ENCODE measurements at regions not wholly inside any gene's neighbourhood (a gene's known extent, or its start where the extent isn't known, plus 50 kb on each side); places are given as distances from the start of the nearest gene placed in this dataset.
"Not testable (repeated sequence)": the region's sequence is repeated elsewhere in the genome, so short reads cannot be mapped to it uniquely, and the experiment has no call there.

DNA sequence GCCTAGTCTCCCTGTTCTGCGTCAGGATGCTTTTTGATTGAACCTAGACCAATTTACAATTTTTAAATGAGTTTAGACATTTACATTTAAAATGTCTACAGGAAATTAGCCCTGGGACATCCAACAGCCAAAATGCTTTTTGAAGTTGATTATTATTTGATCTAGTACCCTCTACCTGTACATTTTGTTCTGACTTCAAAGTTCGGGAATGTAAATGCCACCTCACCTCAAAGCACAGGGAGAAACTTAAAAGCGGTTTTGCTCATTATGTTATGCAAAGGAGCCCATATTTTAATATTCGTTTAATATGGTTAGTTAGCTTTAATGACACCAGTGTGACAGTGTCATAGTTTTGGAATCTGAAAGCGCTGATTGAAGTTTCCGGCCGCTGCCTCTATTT lies 80.1 kb upstream of the FAM204A start:
- POLR2A ChIA-PET, result no interaction called here
- Mint-ChIP-seq H3K36me3 (no peaks in the 10 kb centered on the region), H3K27ac (no peak overlapping the region), H3K4me1 (peaks cover 0 to 5% (median 2%) of the 10 kb centered on the region in 4 donors), H3K27me3 (peaks cover 0 to 44% (median 14%) of the 10 kb centered on the region in 5 donors), H3K9me3 (no peaks in the 10 kb centered on the region), H3K4me3 (no peak overlapping the region)
- ATAC-seq, result no peak
- no peak for DNase-seq

DNA sequence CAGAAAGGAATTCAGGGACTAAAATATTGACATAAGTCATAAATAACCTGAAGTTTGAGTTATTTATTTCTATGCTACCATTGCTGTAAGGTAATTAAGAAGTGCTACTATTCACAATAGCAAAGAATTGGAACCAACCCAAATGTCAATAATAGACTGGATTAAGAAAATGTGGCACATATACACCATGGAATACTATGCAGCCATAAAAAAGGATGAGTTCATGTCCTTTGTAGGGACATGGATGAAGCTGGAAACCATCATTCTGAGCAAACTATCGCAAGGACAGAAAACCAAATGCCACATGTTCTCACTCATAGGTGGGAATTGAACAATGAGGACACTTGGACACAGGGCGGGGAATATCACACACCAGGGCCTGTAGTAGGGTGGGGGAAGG lies 77.9 kb upstream of the FAM204A start:
- POLR2A ChIA-PET, H3K36me3 Mint-ChIP-seq, H3K27ac Mint-ChIP-seq, H3K4me3 Mint-ChIP-seq, H3K9me3 Mint-ChIP-seq, DNase-seq, H3K4me1 Mint-ChIP-seq, ATAC-seq: not testable (repeated sequence)
- H3K27me3 Mint-ChIP-seq, result peaks cover 0 to 37% (median 14%) of the 10 kb centered on the region in 5 donors

- Mint-ChIP-seq H3K4me1 (no peaks in the 10 kb centered on the region), H3K4me3 (no peak overlapping the region), H3K9me3 (no peaks in the 10 kb centered on the region), H3K36me3 (no peaks in the 10 kb centered on the region), H3K27me3 (peaks cover 12 to 53% (median 33%) of the 10 kb centered on the region in 5 donors), H3K27ac (no peak overlapping the region)
- no peak for ATAC-seq
- DNase-seq, result no peak
- POLR2A ChIA-PET, result no interaction called here
Observed at GRCh38 chr10:118412932-118413331, 70.8 kb upstream of the FAM204A start.

- Mint-ChIP-seq H3K36me3 (no peaks in the 10 kb centered on the region), H3K27me3 (peaks cover 12 to 50% (median 31%) of the 10 kb centered on the region in 5 donors), H3K9me3 (no peaks in the 10 kb centered on the region), H3K4me1 (no peaks in the 10 kb centered on the region), H3K4me3 (no peak overlapping the region), H3K27ac (no peak overlapping the region)
- ATAC-seq, result no peak
- POLR2A ChIA-PET, result interaction anchor here (0.7 kb wide), 1 partner anchor 326 kb away, joined by 5 read pairs; no protein-coding TSS in a partner anchor
- DNase-seq, result no peak
Observed at GRCh38 chr10:118412132-118412760, 70.1 kb upstream of the FAM204A start.

DNA sequence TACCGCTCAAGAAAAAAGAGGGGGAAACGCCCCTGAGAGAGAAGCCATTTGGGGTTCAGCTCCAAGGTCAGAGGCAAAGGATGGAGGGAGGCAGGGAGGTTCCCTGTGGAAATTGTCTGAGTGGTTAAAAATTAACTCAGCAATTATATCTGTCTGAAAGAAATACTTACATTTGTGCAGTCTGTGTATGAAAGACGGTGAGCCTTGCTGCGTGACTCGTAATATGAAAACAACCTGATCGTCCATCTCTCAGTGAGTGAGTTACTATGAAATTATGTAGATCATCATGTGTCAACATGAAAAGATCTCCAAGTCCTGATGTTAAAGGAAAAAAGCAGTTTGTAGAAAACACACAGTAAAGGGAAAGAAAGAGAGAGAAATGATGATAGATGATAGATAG lies 67.2 kb upstream of the FAM204A start:
- H3K4me3 Mint-ChIP-seq, result no peak overlapping the region
- ATAC-seq, result no peak
- peaks cover 14 to 57% (median 25%) of the 10 kb centered on the region in 5 donors for H3K27me3 Mint-ChIP-seq
- no peak for DNase-seq
- POLR2A ChIA-PET, result no interaction called here
- no peaks in the 10 kb centered on the region for H3K36me3 Mint-ChIP-seq
- no peak overlapping the region for H3K27ac Mint-ChIP-seq
- peaks cover 0 to 2% (median 0%) of the 10 kb centered on the region in 4 donors for H3K4me1 Mint-ChIP-seq
- no peaks in the 10 kb centered on the region for H3K9me3 Mint-ChIP-seq

GRCh38 chr10:118408181-118408580 lies 66.1 kb upstream of the FAM204A start:
- no peak overlapping the region for H3K4me3 Mint-ChIP-seq
- DNase-seq, result no peak
- ATAC-seq, result no peak
- H3K4me1 Mint-ChIP-seq, result peaks cover 0 to 2% (median 0%) of the 10 kb centered on the region in 4 donors
- peaks cover 11 to 52% (median 23%) of the 10 kb centered on the region in 5 donors for H3K27me3 Mint-ChIP-seq
- no peak overlapping the region for H3K27ac Mint-ChIP-seq
- POLR2A ChIA-PET, result no interaction called here
- no peaks in the 10 kb centered on the region for H3K9me3 Mint-ChIP-seq
- H3K36me3 Mint-ChIP-seq, result no peaks in the 10 kb centered on the region

DNA sequence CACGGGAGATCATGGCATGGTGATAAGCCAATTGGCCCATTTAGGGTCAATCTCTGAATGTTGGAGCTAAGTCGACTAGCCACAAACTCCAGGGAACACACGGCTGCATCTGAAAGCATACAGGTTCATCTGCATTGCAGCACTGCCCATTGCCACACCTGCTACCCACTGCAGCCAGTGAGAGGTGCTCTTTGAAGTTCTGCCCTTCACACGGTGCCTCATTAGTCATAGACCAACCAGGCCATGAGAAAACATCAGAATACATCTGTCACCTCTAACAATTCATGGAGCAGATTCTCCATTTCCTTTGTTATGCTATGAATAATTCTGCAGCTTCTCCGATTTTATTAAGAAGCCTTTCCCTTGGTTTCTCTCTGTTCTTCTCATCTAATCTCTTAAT lies 65.7 kb upstream of the FAM204A start:
- ATAC-seq (no peak), DNase-seq (no peak)
- Mint-ChIP-seq H3K36me3 (no peaks in the 10 kb centered on the region), H3K4me1 (peaks cover 0 to 2% (median 0%) of the 10 kb centered on the region in 4 donors), H3K27ac (no peak overlapping the region), H3K9me3 (no peaks in the 10 kb centered on the region), H3K27me3 (peaks cover 8 to 48% (median 21%) of the 10 kb centered on the region in 5 donors), H3K4me3 (no peak overlapping the region)
- POLR2A ChIA-PET, result no interaction called here

DNA sequence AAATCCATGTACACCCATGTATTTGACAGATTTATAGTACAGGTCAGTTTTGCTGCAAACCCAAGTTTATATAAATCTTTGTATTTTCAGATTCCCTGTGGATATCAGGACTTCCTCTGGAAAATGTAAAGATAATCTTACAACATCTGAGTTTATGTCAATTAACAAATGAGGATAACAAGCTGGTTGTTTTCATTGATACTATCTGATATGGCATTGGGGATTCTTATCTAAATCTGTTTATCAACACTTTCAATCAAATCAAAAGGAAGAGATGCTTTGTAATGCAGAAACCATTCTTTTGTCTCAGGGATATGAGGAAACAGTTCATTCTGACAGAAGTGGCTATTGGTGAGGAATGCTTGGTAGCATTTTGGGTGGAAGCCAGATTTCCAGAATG lies 64.9 kb upstream of the FAM204A start:
- DNase-seq, result no peak
- Mint-ChIP-seq H3K4me3 (no peak overlapping the region), H3K9me3 (peaks cover 0 to 6% (median 0%) of the 10 kb centered on the region in 9 donors), H3K27ac (no peak overlapping the region), H3K4me1 (peaks cover 0 to 2% (median 0%) of the 10 kb centered on the region in 4 donors), H3K27me3 (peaks cover 6 to 44% (median 20%) of the 10 kb centered on the region in 5 donors), H3K36me3 (no peaks in the 10 kb centered on the region)
- ATAC-seq, result no peak
- POLR2A ChIA-PET, result no interaction called here

DNA sequence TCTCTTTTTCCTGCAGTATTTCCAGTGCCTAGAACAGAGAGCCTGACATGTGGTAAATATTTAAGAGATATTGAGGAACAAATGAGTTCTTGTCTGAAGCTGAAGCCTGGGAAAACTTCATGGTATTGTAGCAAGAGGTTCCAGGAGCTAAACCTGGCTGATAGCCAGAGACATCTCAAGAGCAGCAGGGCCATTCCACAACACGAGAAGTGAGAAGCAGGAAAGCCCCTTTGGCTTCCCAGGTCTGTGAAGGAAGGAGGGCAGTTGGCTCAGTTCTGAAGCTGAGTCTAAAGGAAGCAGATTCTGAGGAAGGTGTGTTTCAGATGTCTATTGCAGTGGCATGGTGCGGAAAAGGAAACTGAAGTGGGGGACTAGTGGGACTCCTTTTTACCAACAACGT lies 63.8 kb upstream of the FAM204A start:
- H3K36me3 Mint-ChIP-seq, result no peaks in the 10 kb centered on the region
- peaks cover 0 to 12% (median 0%) of the 10 kb centered on the region in 9 donors for H3K9me3 Mint-ChIP-seq
- no peak for ATAC-seq
- DNase-seq, result no peak
- H3K4me1 Mint-ChIP-seq, result peaks cover 0 to 2% (median 0%) of the 10 kb centered on the region in 4 donors
- POLR2A ChIA-PET, result no interaction called here
- H3K4me3 Mint-ChIP-seq, result no peak overlapping the region
- H3K27ac Mint-ChIP-seq, result no peak overlapping the region
- peaks cover 5 to 43% (median 16%) of the 10 kb centered on the region in 5 donors for H3K27me3 Mint-ChIP-seq

DNA sequence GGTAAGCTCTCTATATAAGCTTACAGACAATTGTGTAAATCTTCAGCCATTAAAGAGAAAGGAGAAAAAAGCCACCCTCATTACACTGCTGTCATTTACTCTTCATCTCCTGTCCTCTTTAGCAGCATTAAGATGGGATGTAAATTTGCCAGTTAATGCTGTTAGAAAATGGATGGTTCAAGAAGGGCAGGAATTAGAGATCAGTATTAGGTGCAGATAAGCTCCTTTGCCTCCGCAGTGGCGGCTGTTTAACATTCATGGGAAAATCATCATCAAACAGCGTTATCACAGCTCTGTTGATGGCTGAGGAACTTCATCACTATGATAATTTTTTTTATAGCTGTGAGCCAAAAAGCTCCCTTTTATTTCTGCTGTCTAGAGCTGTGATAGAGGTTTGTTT lies 61.8 kb upstream of the FAM204A start:
- Mint-ChIP-seq H3K36me3 (no peaks in the 10 kb centered on the region), H3K4me1 (peaks cover 0 to 2% (median 0%) of the 10 kb centered on the region in 4 donors), H3K4me3 (no peak overlapping the region), H3K27me3 (peaks cover 3 to 23% (median 8%) of the 10 kb centered on the region in 5 donors), H3K27ac (no peak overlapping the region), H3K9me3 (peaks cover 0 to 12% (median 0%) of the 10 kb centered on the region in 9 donors)
- POLR2A ChIA-PET, result no interaction called here
- DNase-seq (no peak), ATAC-seq (no peak)

DNA sequence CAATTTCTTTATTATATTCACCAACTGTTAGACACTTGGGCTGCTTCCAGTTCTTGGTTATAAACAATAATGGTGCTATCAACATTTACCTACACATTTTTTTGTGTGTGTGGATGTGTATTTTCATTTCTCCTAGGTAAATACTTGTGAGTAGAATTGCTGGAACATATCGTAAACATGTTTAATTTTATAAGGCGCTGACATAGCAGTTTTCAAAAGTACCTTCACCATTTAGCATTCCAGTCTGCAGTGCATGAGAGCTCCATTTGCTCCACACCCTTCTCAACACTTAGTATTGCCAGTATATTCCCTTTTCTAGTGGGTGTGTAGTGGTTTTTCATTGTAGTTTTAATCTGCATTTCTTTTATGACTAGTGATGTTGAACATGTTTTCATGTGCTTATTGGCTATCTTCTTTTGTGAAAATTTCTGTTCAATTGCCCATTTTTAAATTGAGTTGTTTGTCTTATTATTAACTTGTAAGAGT lies 59.6 kb upstream of the FAM204A start:
- ATAC-seq (no peak), DNase-seq (no peak)
- Mint-ChIP-seq H3K9me3 (peaks cover 0 to 12% (median 0%) of the 10 kb centered on the region in 9 donors), H3K27me3 (peaks cover 5 to 21% (median 8%) of the 10 kb centered on the region in 5 donors), H3K4me3 (no peak overlapping the region), H3K27ac (no peak overlapping the region), H3K4me1 (peaks cover 0 to 2% (median 0%) of the 10 kb centered on the region in 4 donors), H3K36me3 (no peaks in the 10 kb centered on the region)
- POLR2A ChIA-PET, result no interaction called here

DNA sequence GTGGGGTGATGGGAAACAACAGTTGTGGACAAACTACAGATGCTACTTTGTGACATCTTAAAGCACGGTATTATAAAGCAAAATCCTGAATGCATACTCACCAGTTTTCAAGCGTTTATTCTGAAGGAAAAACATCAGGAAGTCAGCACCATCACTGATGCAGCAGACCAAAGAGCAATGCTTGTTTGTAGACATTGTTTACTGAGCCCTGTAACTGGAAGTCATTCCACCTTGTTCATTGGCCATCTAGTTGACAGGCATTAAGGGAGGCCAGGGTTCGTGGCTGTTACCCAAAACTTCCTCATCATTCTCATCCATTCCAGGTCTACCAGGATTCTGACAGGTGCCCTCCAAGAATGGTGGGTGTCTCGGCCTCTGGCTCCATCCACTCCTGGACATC lies 55.3 kb upstream of the FAM204A start:
- Mint-ChIP-seq H3K27me3 (peaks cover 9 to 41% (median 12%) of the 10 kb centered on the region in 5 donors), H3K36me3 (no peaks in the 10 kb centered on the region), H3K9me3 (peaks cover 0 to 10% (median 0%) of the 10 kb centered on the region in 9 donors), H3K4me3 (no peak overlapping the region), H3K4me1 (peaks cover 0 to 9% (median 6%) of the 10 kb centered on the region in 4 donors), H3K27ac (no peak overlapping the region)
- POLR2A ChIA-PET, result no interaction called here
- ATAC-seq (no peak), DNase-seq (no peak)

- no peak for ATAC-seq
- Mint-ChIP-seq H3K27ac (no peak overlapping the region), H3K36me3 (peaks cover 0 to 5% (median 0%) of the 10 kb centered on the region in 3 donors), H3K27me3 (peaks cover 15 to 53% (median 18%) of the 10 kb centered on the region in 5 donors), H3K9me3 (peaks cover 0 to 2% (median 0%) of the 10 kb centered on the region in 9 donors), H3K4me3 (no peak overlapping the region), H3K4me1 (peaks cover 0 to 9% (median 6%) of the 10 kb centered on the region in 4 donors)
- POLR2A ChIA-PET, result no interaction called here
- no peak for DNase-seq
Observed at GRCh38 chr10:118395947-118396346, 53.8 kb upstream of the FAM204A start.

Data from naive thymus-derived CD8-positive, alpha-beta T cell (primary cell).